GM12873 (cell line): ENCODE measurements at regions not wholly inside any gene's neighbourhood (a gene's known extent, or its start where the extent isn't known, plus 50 kb on each side); places are given as distances from the start of the nearest gene placed in this dataset.

Source experiments
- TF ChIP-seq, protein P1 (sequence below): IDR thresholded peaks from 2 replicates; pipeline ENCODE4 v1.5.1; 2012; ENCODE audit warnings: low read depth, mild to moderate bottlenecking, moderate library complexity, low read length, control low read depth; ENCODE audit not compliant: insufficient read depth; ENCODE audit errors: missing control alignments

DNA sequence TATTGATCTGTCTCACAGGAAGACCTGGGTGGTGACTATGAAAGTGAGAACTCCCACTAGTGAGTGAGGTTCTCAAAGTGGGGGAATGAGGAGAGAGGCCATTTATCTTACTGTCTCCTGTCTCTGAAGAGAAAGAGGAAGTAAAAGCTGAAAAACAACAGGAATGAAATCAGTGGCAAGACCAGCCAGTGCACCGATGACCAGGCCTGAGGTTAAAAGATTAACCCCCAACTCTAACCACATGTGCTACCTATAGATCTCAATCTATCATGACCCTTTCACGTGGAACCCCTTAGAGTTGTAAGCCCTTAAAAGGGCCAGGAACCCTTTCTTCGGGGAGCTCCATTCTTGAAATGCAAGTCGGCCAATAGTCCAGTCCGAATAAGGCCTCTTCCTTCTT, 239.3 kb upstream of the CNTN6 start:
- TF ChIP-seq, protein P1, sequence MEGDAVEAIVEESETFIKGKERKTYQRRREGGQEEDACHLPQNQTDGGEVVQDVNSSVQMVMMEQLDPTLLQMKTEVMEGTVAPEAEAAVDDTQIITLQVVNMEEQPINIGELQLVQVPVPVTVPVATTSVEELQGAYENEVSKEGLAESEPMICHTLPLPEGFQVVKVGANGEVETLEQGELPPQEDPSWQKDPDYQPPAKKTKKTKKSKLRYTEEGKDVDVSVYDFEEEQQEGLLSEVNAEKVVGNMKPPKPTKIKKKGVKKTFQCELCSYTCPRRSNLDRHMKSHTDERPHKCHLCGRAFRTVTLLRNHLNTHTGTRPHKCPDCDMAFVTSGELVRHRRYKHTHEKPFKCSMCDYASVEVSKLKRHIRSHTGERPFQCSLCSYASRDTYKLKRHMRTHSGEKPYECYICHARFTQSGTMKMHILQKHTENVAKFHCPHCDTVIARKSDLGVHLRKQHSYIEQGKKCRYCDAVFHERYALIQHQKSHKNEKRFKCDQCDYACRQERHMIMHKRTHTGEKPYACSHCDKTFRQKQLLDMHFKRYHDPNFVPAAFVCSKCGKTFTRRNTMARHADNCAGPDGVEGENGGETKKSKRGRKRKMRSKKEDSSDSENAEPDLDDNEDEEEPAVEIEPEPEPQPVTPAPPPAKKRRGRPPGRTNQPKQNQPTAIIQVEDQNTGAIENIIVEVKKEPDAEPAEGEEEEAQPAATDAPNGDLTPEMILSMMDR, result no peak

DNA sequence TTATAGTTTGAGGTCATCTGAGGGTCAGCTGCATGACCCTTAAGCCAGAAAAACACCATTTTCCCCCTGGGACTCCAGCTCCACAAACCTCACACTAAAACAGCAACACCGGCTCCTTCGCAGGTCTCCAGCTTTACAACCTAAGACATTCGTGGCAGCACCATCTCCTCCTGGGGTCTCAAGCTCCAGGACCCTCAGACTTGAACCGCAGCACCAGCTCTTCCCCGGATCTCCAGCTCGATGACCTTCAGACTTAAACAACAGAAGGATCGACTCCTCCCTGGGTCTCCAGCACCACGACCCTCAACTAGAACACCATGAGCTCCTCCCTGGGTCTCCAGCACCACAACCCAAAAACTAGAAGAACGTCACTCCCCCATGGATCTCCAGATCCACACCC, 233.7 kb upstream of the CNTN6 start:
- TF ChIP-seq, protein P1, result no peak

DNA sequence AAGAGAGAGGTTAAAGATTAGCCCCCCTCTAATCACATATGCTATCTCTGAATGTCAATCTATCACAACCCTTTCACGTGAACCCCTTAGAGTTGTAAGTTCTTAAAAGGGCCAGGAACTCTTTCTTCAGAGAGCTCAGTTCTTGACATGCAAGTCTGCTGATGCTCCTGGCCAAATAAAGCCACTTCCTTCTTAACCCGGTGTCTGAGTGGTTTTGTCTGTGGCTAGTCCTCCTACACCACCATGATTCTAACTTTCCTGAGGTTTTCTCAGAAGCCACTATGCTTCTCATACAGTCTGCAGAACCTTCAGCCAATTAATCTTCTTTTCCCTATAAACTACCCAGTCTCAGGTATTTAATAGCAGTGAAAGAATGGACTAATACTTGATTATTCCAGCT, 231.1 kb upstream of the CNTN6 start:
- TF ChIP-seq, protein P1, result no peak

DNA sequence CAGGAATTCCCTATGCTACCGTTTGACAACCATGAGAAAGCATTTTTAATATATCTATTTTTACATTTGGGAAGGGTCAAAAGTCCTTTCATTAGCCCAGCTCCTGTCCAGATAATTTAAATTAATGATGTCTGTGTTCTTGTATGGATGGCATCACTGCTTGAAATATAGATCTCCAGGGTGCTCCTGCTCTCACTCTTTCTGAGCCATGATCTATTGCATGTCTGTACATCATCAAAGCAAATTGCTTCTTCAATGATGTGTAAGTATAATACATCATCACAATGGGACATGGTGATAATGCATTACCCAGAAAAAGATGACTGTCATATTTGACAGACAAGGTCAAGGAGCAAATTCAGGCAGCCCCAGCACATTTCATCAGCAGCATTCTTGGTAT, 223.6 kb upstream of the CNTN6 start:
- TF ChIP-seq, protein P1, result no peak

DNA sequence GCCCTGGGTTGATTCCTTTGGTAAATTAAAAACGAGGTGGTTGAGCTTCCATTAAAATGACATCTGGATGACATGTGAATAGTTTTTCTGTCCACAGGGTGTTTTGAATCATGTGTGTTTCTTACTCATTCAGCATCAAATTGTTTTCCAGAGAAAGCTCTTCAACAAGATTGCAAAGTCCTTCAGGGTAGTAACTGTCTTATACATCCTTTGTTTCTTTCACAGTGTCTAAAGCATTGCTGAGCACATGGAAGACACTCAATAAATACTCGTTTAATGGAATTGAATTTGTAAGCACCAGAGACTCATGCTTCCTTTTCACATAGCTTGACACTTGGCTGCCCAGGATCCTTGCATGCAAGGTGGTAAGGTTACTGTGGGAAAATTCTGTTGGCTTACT, 223.1 kb upstream of the CNTN6 start:
- TF ChIP-seq, protein P1, result no peak

DNA sequence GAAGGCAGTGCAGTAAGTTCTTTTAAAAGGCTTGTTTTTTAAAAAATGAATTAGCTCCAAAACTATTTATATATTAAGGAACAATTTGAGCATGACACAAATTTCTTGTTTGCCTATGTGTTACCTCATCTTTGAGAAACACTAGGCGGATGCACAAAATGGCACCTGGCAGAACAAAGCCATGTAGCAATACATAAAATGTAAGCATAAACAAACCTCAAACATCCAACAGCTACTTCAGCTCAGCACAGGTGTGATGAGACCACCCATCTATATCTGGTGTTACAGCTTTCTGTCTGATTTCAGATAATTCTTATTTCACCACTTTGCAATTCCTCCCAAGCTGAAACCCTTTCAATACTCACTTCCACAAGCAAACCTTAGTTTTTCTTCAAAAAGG, 221.2 kb upstream of the CNTN6 start:
- TF ChIP-seq, protein P1, result no peak

DNA sequence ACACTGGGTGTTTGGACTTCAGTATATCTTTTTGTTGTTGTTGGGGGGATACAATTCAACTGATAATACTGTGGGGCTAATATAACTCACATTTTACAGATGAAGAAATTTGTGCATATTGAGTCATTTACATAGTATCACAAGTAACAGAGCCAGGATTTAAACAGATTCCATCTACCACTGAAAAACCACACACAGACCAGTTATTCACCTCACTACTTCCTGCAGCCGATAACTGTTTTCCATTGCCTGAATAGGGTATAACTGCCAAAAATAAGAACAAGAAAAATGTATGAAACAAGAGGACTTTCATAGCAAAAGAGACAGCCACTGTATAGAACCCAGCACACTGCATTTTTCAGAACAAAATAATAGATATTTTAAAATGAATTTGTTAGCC, 215.8 kb upstream of the CNTN6 start:
- TF ChIP-seq, protein P1, result no peak

DNA sequence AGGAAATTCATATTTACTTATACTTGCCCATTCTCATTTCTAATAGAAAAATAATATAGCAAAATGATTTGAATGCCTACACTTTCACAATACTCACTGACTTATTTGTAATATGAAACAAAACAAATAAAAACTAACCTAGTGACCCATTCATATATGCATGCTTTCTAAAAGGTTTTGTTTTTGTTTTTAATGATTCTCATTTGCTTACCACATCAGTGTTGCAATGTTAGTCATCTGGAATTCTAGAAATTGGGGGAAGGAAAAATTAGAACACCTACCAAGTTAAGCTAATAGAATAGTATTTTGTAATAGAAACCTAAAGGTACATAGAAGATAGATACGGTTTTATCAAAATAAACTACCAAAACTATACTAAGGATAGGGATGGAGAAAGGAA, 214.1 kb upstream of the CNTN6 start:
- TF ChIP-seq, protein P1, result no peak
